DMS 273 (cell line): ENCODE measurements at regions not wholly inside any gene's neighbourhood (a gene's known extent, or its start where the extent isn't known, plus 50 kb on each side); places are given as distances from the start of the nearest gene placed in this dataset.
"Not testable (repeated sequence)": the region's sequence is repeated elsewhere in the genome, so short reads cannot be mapped to it uniquely, and the experiment has no call there.

ENCODE experiments used
- DNase-seq: peaks from one replicate; lab custom pipeline; 2025; ENCODE audit not compliant: unreplicated experiment; lab: John Stamatoyannopoulos, UW

GRCh38 chr1:185441605-185442004 is 124.6 kb upstream of the IVNS1ABP start:
- peak; percentile 12 for DNase-seq

- no peak for DNase-seq
Measured at GRCh38 chr1:185440877-185441276, 123.8 kb upstream of the IVNS1ABP start.

GRCh38 chr1:185439727-185440415 is 122.8 kb upstream of the IVNS1ABP start:
- DNase-seq = peak; percentile 6

- peak; percentile 41 for DNase-seq
Measured at GRCh38 chr1:185438936-185439335, 121.9 kb upstream of the IVNS1ABP start.

GRCh38 chr1:185435696-185436379 is 118.8 kb upstream of the IVNS1ABP start:
- DNase-seq = peak; percentile 48

GRCh38 chr1:185434721-185435120 is 117.7 kb upstream of the IVNS1ABP start:
- DNase-seq = no peak

- DNase-seq = no peak
Measured at GRCh38 chr1:185433667-185434066, 116.6 kb upstream of the IVNS1ABP start.

- DNase-seq = no peak
Measured at GRCh38 chr1:185432948-185433347, 115.9 kb upstream of the IVNS1ABP start.

GRCh38 chr1:185431612-185432011 is 114.6 kb upstream of the IVNS1ABP start:
- DNase-seq = no peak

- DNase-seq = not testable (repeated sequence)
Measured at GRCh38 chr1:185429668-185430067, 112.6 kb upstream of the IVNS1ABP start.

GRCh38 chr1:185427776-185428175 is 110.7 kb upstream of the IVNS1ABP start:
- DNase-seq = no peak

- DNase-seq = no peak
Measured at GRCh38 chr1:185427264-185427663, 110.2 kb upstream of the IVNS1ABP start.

- no peak for DNase-seq
Measured at GRCh38 chr1:185426848-185427247, 109.8 kb upstream of the IVNS1ABP start.

GRCh38 chr1:185425163-185425562 is 108.1 kb upstream of the IVNS1ABP start:
- DNase-seq = peak; percentile 76

GRCh38 chr1:185421485-185422107 is 104.6 kb upstream of the IVNS1ABP start:
- no peak for DNase-seq

GRCh38 chr1:185420588-185421081 is 103.6 kb upstream of the IVNS1ABP start:
- no peak for DNase-seq

GRCh38 chr1:185419718-185420117 is 102.7 kb upstream of the IVNS1ABP start:
- DNase-seq = no peak

GRCh38 chr1:185418472-185418871 is 101.4 kb upstream of the IVNS1ABP start:
- DNase-seq = no peak

GRCh38 chr1:185412385-185413087 is 95.5 kb upstream of the IVNS1ABP start:
- no peak for DNase-seq

GRCh38 chr1:185409763-185410528 is 92.9 kb upstream of the IVNS1ABP start:
- DNase-seq = no peak

GRCh38 chr1:185409345-185409744 is 92.3 kb upstream of the IVNS1ABP start:
- DNase-seq = no peak
